ENCODE measurements at regions not wholly inside any gene's neighbourhood (a gene's known extent, or its start where the extent isn't known, plus 50 kb on each side); places are given as distances from the start of the nearest gene placed in this dataset.

DNA sequence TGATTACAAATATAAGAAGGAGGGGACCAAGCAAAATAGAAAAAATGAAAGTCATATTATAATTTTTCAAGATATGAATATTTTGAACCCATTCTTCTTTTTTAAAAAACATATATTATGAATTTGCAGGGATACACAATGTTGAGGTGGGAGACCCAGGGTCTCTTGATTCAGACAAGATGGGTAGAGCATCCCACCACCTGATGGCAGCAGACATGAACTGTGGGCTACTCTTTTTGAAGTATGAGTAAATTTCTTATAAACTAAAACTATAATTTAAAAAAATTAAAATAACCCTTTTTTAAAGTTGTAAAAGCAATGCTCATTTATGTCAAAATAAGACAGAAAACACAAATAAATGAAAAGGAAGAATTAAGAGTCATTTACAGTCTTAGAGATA is 202.7 kb upstream of the PRICKLE1 start:
- Histone ChIP-seq H2AFZ (ENCODE audit: low read depth, low read length) (no peak overlapping the region), H4K20me1 (replicated peaks; ENCODE audit: control insufficient read depth, extremely low read depth, insufficient read depth, low read length) (no peaks in the 10 kb centered on the region), H3K4me2 (ENCODE audit: insufficient read depth, low read length) (no peak overlapping the region), H3K27ac (ENCODE audit: insufficient read depth, low read depth, low read length) (no peak overlapping the region), H3K4me3 (replicated peaks in 1 of 3; ENCODE audit: insufficient read depth in 1 of 3, low read depth in 1 of 3, low read length in 3 of 3) (no peak overlapping the region), H3K27me3 (ENCODE audit: control insufficient read depth in 2 of 2, insufficient read depth in 2 of 2, low read length in 2 of 2) (no peaks in the 10 kb centered on the region), H3K79me2 (ENCODE audit: control insufficient read depth, insufficient read depth, low read length) (no peaks in the 10 kb centered on the region), H3K9ac (replicated peaks; ENCODE audit: extremely low read depth, insufficient read depth, low read length) (no peak overlapping the region), H3K9me1 (replicated peaks; ENCODE audit: control insufficient read depth, extremely low read depth, insufficient read depth, low read length) (no peaks in the 10 kb centered on the region), H3K36me3 (ENCODE audit: control insufficient read depth in 2 of 2, extremely low read depth in 1 of 2, insufficient read depth in 2 of 2, low read length in 2 of 2) (no peaks in the 10 kb centered on the region), H3K9me3 (replicated peaks; ENCODE audit: control insufficient read depth, insufficient read depth, low read length) (no peaks in the 10 kb centered on the region), H3K4me1 (ENCODE audit: control insufficient read depth, extremely low read depth, insufficient read depth, low read length) (peaks cover 32% of the 10 kb centered on the region)
- DNase-seq (ENCODE audit: low read depth, low spot score) (no peak), FAIRE-seq (no peak)
- POLR2A ChIA-PET: no interaction called here
- TF ChIP-seq, protein P1, sequence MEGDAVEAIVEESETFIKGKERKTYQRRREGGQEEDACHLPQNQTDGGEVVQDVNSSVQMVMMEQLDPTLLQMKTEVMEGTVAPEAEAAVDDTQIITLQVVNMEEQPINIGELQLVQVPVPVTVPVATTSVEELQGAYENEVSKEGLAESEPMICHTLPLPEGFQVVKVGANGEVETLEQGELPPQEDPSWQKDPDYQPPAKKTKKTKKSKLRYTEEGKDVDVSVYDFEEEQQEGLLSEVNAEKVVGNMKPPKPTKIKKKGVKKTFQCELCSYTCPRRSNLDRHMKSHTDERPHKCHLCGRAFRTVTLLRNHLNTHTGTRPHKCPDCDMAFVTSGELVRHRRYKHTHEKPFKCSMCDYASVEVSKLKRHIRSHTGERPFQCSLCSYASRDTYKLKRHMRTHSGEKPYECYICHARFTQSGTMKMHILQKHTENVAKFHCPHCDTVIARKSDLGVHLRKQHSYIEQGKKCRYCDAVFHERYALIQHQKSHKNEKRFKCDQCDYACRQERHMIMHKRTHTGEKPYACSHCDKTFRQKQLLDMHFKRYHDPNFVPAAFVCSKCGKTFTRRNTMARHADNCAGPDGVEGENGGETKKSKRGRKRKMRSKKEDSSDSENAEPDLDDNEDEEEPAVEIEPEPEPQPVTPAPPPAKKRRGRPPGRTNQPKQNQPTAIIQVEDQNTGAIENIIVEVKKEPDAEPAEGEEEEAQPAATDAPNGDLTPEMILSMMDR (IDR thresholded peaks at IDR 0.05; ENCODE audit: extremely low read depth in 1 of 2, insufficient read depth in 1 of 2, low read depth in 1 of 2, low read length in 2 of 2): no peak
- TF ChIP-seq FOS (IDR thresholded peaks at IDR 0.05; ENCODE audit: borderline replicate concordance, insufficient read depth, low read length): no peak
- TF ChIP-seq EZH2 (IDR thresholded peaks at IDR 0.05; ENCODE audit: borderline replicate concordance, low read depth, low read length, severe bottlenecking): no peak
- no peak for TF ChIP-seq JUN (IDR thresholded peaks at IDR 0.05; ENCODE audit: borderline replicate concordance, insufficient read depth, insufficient read length, low read depth)
- TF ChIP-seq GATA2 (IDR thresholded peaks at IDR 0.05; ENCODE audit: insufficient read depth, insufficient read length, low read depth, low read length): no peak
- no peak for TF ChIP-seq POLR2AphosphoS5 (IDR thresholded peaks at IDR 0.05; ENCODE audit: insufficient read depth, low read depth, low read length)
- no peak for TF ChIP-seq POLR2A (IDR thresholded peaks at IDR 0.05; ENCODE audit: low read depth, low read length)
- TF ChIP-seq, protein P2, sequence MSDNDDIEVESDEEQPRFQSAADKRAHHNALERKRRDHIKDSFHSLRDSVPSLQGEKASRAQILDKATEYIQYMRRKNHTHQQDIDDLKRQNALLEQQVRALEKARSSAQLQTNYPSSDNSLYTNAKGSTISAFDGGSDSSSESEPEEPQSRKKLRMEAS (IDR thresholded peaks at IDR 0.05; ENCODE audit: insufficient read depth, insufficient read length): no peak
- no peak for TF ChIP-seq MYC (IDR thresholded peaks at IDR 0.05; ENCODE audit: low read depth, low read length)
- CTCF ChIA-PET: no interaction called here
- BruUV-seq (replicated peaks): no TSS peak
- intact Hi-C loops (cut with micrococcal nuclease): no loop called here
- dilution Hi-C loops (cut with MboI; ENCODE audit: extremely low pct_ligation_motif_present, low sequenced_read_pairs): loop anchor here (25.0 kb wide), 1 partner anchor 495 kb away; no protein-coding TSS in a partner anchor

Measured in endothelial cell of umbilical vein (primary cell).